A549 (cell line): ENCODE measurements at regions not wholly inside any gene's neighbourhood (a gene's known extent, or its start where the extent isn't known, plus 50 kb on each side); places are given as distances from the start of the nearest gene placed in this dataset.

Experiments used
- CBX8 ChIP-seq: fragments of 200-600 bp; sonication (generic); IDR thresholded peaks from 2 replicates; pipeline ENCODE4 v1.6.1; 2016
- CHD2 ChIP-seq: fragments of 150-350 bp; IDR thresholded peaks from 2 replicates; pipeline ENCODE4 v1.6.1; 2014; ENCODE audit warnings: low read length; ENCODE audit not compliant: partially characterized antibody
- CTCF ChIP-seq: fragments of >200 bp; sonication (Bioruptor Twin); formaldehyde crosslinking; IDR thresholded peaks from 3 replicates; pipeline ENCODE4 v1.5.1; 2016
- EP300 ChIP-seq, 2 experiments: fragments of >200 bp; sonication (Bioruptor Twin); formaldehyde crosslinking; IDR thresholded peaks; 2 replicates in 1 of 2; 3 replicates in 1 of 2; pipeline ENCODE4 v1.6.1; 2016 to 2017
- HDAC2 ChIP-seq: fragments of 200-600 bp; sonication (generic); IDR thresholded peaks from 2 replicates; pipeline ENCODE4 v1.6.1; 2016
- JUN ChIP-seq, 2 experiments: fragments of >200 bp; sonication (Bioruptor Twin); formaldehyde crosslinking; IDR thresholded peaks; 2 replicates in 1 of 2; 3 replicates in 1 of 2; pipeline ENCODE4 v1.6.1; 2016 to 2017
- KDM1A ChIP-seq: fragments of 200-600 bp; sonication (generic); IDR thresholded peaks from 2 replicates; pipeline ENCODE4 v1.6.1; 2016; ENCODE audit warnings: low read depth, mild to moderate bottlenecking
- MAX ChIP-seq: IDR thresholded peaks from 2 replicates; pipeline ENCODE4 v1.6.1; 2012
- MYC ChIP-seq: IDR thresholded peaks from 2 replicates; pipeline ENCODE4 v1.6.1; 2012; ENCODE audit warnings: mild to moderate bottlenecking, inconsistent platforms, low read length, improper control_type of control experiment, borderline replicate concordance
- NR3C1 ChIP-seq: fragments of >200 bp; sonication (Bioruptor Twin); formaldehyde crosslinking; IDR thresholded peaks from 3 replicates; pipeline ENCODE4 v1.6.1; 2017
- POLR2A ChIP-seq: IDR thresholded peaks from 2 replicates; pipeline ENCODE4 v1.6.1; 2012; ENCODE audit warnings: mild to moderate bottlenecking, low read length
- RAD21 ChIP-seq, 2 experiments: fragments of >200 bp in 1 of 2; sonication (Bioruptor Twin) in 1 of 2; formaldehyde crosslinking in 1 of 2; IDR thresholded peaks in 1 of 2; conservative IDR thresholded peaks in 1 of 2; 2 replicates in 1 of 2; 3 replicates in 1 of 2; pipeline ENCODE4 v1.6.1; 2012 to 2018; ENCODE audit warnings: inconsistent platforms in 1 of 2
- USF2 ChIP-seq: fragments of 450-650 bp; IDR thresholded peaks from 2 replicates; pipeline ENCODE4 v1.6.1; 2014; ENCODE audit warnings: antibody characterized with exemption

- TF ChIP-seq HDAC2 (no peak), CBX8 (no peak), NR3C1 (no peak), CTCF (no peak), EP300 (IDR thresholded peaks at IDR 0.05) (no peak), CHD2 (no peak), MYC (no peak), USF2 (no peak), JUN (IDR thresholded peaks at IDR 0.05) (no peak), MAX (no peak), RAD21 (conservative IDR thresholded peaks at IDR 0.05 in 1 of 2, IDR thresholded peaks at IDR 0.05 in 1 of 2) (no peak), POLR2A (no peak), KDM1A (no peak)
These were observed 458.4 kb downstream of the PDCD6IP start for GRCh38 chr3:34256791-34257190.
